ENCODE measurements at regions not wholly inside any gene's neighbourhood (a gene's known extent, or its start where the extent isn't known, plus 50 kb on each side); places are given as distances from the start of the nearest gene placed in this dataset.

DNA sequence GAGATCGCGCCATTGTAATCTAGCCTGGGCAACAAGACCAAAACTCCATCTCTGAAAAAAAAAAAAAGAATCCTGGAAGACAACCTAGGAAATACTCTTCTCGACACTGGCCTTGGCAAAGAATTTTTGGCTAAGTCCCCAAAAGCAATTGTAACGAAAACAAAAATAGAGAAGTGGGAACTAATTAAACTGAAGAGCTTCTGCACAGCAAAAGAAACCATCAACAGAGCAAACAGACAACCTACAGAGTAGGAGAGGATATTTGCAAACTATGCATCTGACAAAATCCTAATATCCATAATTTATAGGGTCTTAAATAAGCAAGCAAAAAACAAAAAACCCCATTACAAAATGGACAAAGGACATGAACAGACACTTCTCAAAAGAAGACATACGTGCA lies 76.5 kb upstream of the DUSP21 start:
- H3K27me3 Mint-ChIP-seq (ENCODE audit: unreplicated experiment), result no peaks in the 10 kb centered on the region
- H3K4me1 Mint-ChIP-seq (ENCODE audit: unreplicated experiment), result peaks cover 5% of the 10 kb centered on the region
- no peaks in the 10 kb centered on the region for H3K9me3 Mint-ChIP-seq (ENCODE audit: unreplicated experiment)
- no peaks in the 10 kb centered on the region for H3K36me3 Mint-ChIP-seq (ENCODE audit: low read depth, unreplicated experiment)
- H3K4me3 Mint-ChIP-seq (ENCODE audit: unreplicated experiment), result no peak overlapping the region
- H3K27ac Mint-ChIP-seq (ENCODE audit: unreplicated experiment), result no peak overlapping the region
- TF ChIP-seq, protein P1, sequence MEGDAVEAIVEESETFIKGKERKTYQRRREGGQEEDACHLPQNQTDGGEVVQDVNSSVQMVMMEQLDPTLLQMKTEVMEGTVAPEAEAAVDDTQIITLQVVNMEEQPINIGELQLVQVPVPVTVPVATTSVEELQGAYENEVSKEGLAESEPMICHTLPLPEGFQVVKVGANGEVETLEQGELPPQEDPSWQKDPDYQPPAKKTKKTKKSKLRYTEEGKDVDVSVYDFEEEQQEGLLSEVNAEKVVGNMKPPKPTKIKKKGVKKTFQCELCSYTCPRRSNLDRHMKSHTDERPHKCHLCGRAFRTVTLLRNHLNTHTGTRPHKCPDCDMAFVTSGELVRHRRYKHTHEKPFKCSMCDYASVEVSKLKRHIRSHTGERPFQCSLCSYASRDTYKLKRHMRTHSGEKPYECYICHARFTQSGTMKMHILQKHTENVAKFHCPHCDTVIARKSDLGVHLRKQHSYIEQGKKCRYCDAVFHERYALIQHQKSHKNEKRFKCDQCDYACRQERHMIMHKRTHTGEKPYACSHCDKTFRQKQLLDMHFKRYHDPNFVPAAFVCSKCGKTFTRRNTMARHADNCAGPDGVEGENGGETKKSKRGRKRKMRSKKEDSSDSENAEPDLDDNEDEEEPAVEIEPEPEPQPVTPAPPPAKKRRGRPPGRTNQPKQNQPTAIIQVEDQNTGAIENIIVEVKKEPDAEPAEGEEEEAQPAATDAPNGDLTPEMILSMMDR (IDR thresholded peaks at IDR 0.05; ENCODE audit: unreplicated experiment), result no peak
- no peak for DNase-seq (ENCODE audit: low spot score)

DNA sequence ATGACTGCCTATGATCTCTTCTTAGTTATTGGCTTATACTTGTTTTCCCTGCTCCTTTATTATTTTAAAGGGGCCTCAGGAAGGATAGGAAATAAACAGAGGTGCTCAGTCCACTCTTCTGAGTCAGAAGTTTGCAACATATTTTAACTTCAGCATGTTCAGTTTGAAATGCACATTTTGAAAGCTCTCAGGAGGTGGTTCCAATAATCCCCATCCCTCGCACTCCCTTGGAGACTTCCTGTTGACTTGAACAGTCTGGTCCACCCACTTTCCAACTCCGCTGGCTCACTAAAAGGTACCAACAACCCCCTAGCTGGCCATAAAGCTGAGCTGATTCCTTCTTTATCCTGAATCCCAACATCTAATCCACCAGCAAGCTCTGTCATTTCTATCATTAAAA lies 78.3 kb upstream of the DUSP21 start:
- Mint-ChIP-seq H3K27ac (ENCODE audit: unreplicated experiment) (no peak overlapping the region), H3K4me1 (ENCODE audit: unreplicated experiment) (peaks cover 5% of the 10 kb centered on the region), H3K9me3 (ENCODE audit: unreplicated experiment) (no peaks in the 10 kb centered on the region), H3K36me3 (ENCODE audit: low read depth, unreplicated experiment) (no peaks in the 10 kb centered on the region), H3K4me3 (ENCODE audit: unreplicated experiment) (no peak overlapping the region), H3K27me3 (ENCODE audit: unreplicated experiment) (no peaks in the 10 kb centered on the region)
- TF ChIP-seq, protein P1 (IDR thresholded peaks at IDR 0.05; ENCODE audit: unreplicated experiment), result no peak
- no peak for DNase-seq (ENCODE audit: low spot score)

DNA sequence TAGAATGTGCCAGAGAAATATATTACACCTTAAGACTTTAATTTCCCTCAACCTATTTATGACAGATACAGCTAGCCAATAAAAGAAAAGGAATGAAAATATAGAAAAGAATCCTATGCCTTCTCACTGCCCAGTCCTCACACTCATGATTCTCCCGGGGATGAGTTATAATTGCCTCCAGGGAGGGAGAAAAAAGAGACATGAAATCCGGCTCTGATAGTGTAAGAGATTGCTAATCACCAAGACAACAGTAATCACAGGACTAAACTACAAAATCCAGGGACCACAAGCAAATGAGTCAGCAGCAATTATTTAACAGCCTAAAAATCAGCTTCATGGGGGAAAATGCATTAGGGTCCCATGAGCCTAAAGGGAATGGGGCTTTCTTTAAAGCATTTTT lies 95.9 kb upstream of the DUSP21 start:
- H3K27ac Mint-ChIP-seq (ENCODE audit: unreplicated experiment), result no peak overlapping the region
- no peak overlapping the region for H3K4me3 Mint-ChIP-seq (ENCODE audit: unreplicated experiment)
- TF ChIP-seq, protein P1 (IDR thresholded peaks at IDR 0.05; ENCODE audit: unreplicated experiment), result no peak
- no peaks in the 10 kb centered on the region for H3K9me3 Mint-ChIP-seq (ENCODE audit: unreplicated experiment)
- no peaks in the 10 kb centered on the region for H3K27me3 Mint-ChIP-seq (ENCODE audit: unreplicated experiment)
- no peak for DNase-seq (ENCODE audit: low spot score)
- H3K4me1 Mint-ChIP-seq (ENCODE audit: unreplicated experiment), result peaks cover 4% of the 10 kb centered on the region
- H3K36me3 Mint-ChIP-seq (ENCODE audit: low read depth, unreplicated experiment), result no peaks in the 10 kb centered on the region

DNA sequence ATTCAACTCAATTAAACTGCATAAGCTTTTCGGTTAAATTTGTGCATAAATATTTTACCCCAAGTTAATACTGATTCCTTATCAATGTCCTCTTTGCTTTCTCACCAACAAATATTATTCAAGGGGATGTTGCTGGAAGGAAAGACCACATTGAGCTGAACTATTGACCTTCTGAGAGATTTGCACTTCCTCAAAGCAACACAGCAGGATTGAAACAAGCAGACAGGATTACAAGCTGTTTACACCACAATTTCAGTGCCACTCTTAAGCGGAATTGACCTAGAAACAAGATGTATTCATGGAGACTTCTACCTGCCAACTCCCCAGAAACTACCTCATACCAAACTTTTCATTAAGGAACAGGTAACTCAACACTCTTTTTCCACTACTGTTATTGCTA lies 96.5 kb upstream of the DUSP21 start:
- no peaks in the 10 kb centered on the region for H3K36me3 Mint-ChIP-seq (ENCODE audit: low read depth, unreplicated experiment)
- no peak overlapping the region for H3K27ac Mint-ChIP-seq (ENCODE audit: unreplicated experiment)
- TF ChIP-seq, protein P1 (IDR thresholded peaks at IDR 0.05; ENCODE audit: unreplicated experiment), result no peak
- no peak overlapping the region for H3K4me3 Mint-ChIP-seq (ENCODE audit: unreplicated experiment)
- no peak for DNase-seq (ENCODE audit: low spot score)
- H3K27me3 Mint-ChIP-seq (ENCODE audit: unreplicated experiment), result no peaks in the 10 kb centered on the region
- H3K9me3 Mint-ChIP-seq (ENCODE audit: unreplicated experiment), result no peaks in the 10 kb centered on the region
- H3K4me1 Mint-ChIP-seq (ENCODE audit: unreplicated experiment), result peaks cover 4% of the 10 kb centered on the region

DNA sequence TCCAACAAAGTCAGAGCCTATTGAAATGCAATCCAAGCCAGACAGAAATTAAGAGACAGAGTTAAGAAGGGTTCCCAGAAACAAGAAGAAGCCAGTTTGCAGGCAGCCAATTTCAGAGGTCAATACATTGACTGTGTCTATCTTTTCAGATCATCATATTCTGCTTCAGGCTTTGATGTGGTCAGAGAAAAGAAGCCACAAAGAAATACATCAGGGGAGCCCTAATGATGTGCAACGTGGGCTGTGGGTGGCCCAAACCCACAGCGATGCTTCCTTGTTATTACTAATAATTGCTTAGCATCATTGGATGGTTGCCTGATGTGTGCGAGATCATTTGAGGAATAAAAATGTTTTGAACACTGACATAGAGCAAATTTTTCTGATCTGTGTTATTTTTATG lies 99.0 kb upstream of the DUSP21 start:
- Mint-ChIP-seq H3K27me3 (ENCODE audit: unreplicated experiment) (no peaks in the 10 kb centered on the region), H3K27ac (ENCODE audit: unreplicated experiment) (no peak overlapping the region), H3K4me1 (ENCODE audit: unreplicated experiment) (peaks cover 4% of the 10 kb centered on the region), H3K4me3 (ENCODE audit: unreplicated experiment) (no peak overlapping the region), H3K9me3 (ENCODE audit: unreplicated experiment) (no peaks in the 10 kb centered on the region), H3K36me3 (ENCODE audit: low read depth, unreplicated experiment) (no peaks in the 10 kb centered on the region)
- TF ChIP-seq, protein P1 (IDR thresholded peaks at IDR 0.05; ENCODE audit: unreplicated experiment), result no peak
- DNase-seq (ENCODE audit: low spot score), result no peak

Data from endothelial cell (in vitro differentiated cells).